NCI-H1048 (cell line): ENCODE measurements at regions not wholly inside any gene's neighbourhood (a gene's known extent, or its start where the extent isn't known, plus 50 kb on each side); places are given as distances from the start of the nearest gene placed in this dataset.
"Not testable (repeated sequence)": the region's sequence is repeated elsewhere in the genome, so short reads cannot be mapped to it uniquely, and the experiment has no call there.

Experiments used
- DNase-seq: peaks from one replicate; lab custom pipeline; 2025; lab: John Stamatoyannopoulos, UW

GRCh38 chr13:80551650-80552497, 210.9 kb upstream of the SPRY2 start:
- no peak for DNase-seq

GRCh38 chr13:80550971-80551441, 210.1 kb upstream of the SPRY2 start:
- no peak for DNase-seq

DNA sequence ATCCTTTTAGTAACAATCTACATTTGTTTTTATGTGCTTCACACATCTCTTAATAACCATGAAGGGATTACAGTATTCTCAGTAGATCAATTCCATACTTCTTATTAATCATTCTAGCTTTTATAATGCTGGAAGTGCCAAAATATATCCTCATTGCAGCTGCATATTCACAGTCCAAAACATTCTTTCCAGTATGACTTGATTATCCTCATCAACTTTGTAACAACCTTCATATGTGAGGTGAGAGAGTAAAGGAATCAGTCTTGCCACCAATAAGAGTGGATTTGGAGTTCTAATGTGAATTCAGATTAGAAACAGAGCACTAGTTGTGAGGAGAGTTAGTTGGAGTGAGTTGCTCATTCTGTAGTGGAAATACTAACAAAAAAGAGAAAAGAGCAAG, 208.0 kb upstream of the SPRY2 start:
- DNase-seq = no peak

DNA sequence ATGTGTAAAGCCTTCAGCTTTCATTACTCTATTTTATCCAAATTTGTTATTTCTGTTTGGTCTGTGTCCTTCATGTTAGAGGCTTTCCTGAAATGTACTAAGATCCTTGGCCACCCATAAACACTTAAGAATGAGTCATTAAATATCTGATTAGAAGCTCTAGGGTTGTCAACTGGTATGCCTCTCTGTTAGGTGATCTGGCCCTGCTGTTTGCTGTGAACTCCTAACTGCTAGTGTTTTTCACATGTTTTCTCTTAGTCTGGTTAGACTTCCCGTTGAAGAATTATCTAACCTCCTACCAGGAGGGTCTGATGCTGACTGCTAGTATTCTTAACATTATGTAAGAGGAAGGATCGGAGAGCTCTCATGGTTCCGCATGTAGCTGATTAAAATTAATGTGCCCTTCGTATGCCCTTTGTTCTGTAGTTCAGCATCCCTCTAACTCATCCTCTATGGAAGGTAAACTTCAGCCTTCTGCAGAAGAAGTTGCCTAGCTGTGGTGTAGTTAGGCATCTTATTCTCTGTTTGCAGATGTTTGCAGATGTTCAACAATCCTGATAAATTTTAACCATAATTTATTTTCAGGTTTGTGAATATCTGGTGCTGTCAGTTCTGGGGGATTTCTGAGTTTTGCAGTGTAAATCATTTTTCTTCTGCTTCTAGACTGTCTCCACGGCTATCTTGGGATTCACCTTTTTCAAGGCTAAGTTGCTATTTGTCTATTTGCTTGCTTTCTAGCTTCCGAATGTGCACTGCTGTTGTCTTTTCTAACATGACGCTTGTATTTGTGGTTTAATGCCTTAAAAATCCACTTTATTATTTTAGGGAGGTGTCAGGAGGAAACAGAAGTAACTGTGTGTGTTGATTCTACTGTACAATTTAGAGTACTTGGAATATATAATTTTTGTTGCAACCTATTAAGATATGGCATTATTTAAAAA, 207.2 kb upstream of the SPRY2 start:
- no peak for DNase-seq

GRCh38 chr13:80547341-80547740, 206.4 kb upstream of the SPRY2 start:
- no peak for DNase-seq

DNA sequence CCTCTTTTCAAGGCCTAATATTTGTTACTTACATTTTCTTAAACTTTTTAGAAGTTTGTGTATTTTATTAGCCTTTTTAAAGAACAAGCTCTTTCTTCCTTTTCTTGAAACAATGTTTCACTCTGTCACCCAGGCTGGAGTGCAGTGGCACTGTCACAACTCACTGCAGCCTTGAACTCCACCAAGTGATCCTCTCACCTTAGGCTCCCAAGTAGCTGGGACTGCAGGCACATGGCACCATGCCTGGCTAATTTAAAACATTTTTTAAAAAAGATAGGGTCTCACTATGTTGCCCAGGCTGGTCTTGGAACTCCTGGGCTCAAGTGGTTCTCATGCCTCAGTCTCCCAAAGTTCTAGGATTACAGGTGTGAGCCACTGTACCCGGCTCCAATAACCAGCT, 192.2 kb upstream of the SPRY2 start:
- DNase-seq = no peak

DNA sequence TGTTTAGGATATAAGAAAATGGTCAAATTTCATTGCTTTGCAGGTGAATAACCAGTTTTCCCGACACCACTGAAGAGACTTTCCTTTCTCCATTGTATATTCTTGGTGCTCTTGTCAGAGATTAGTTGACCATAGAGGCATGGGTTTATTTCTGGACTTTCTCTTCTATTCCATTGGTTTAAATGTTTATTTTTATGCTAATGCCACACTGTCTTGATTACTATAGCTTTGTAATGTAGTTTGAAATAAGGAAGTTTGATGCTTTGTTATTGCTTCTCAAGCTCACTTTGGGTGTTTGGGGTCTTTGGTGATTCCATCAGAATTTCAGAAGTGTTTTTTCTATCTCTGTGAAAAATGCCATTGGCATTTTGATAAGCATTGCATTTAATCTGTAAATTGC, 190.0 kb upstream of the SPRY2 start:
- no peak for DNase-seq

DNA sequence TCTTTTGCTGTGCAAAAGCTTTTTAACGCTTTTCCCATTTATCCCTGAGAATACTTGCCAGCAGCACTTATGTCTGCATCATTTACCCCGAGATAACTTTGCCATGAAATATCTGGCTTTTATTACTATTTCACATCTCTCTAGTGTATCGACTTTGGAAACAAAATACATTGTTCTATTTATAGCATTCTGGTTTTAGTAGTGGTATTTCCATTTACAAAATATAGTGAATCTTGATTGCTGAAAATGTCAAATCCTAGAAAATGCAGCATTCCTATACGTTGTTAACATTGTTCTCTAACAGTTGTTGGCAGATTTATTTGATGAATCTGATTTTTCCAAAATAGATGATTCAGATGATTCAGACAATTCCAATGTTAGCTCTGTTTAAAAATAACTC, 189.3 kb upstream of the SPRY2 start:
- DNase-seq = no peak

- DNase-seq = no peak
These were observed 188.8 kb upstream of the SPRY2 start for GRCh38 chr13:80529734-80530133.

DNA sequence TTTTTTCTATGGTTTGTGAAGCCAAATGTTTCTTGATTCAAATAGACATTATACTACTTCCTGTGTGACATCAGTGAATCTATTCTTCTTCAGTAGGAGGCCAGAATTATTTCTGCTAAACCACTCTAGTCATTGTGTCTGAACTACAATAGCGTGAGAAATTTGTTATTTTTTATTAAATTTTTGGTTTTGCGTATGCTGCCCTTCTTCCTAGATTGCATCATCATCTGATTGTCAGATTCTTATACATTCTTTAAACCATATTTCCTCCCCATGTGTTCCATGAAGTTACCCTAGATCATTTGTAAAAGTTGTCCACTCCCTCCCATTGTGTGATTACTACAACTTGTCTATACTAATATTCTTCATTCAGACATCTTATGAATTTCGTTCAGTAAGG, 187.8 kb upstream of the SPRY2 start:
- no peak for DNase-seq

DNA sequence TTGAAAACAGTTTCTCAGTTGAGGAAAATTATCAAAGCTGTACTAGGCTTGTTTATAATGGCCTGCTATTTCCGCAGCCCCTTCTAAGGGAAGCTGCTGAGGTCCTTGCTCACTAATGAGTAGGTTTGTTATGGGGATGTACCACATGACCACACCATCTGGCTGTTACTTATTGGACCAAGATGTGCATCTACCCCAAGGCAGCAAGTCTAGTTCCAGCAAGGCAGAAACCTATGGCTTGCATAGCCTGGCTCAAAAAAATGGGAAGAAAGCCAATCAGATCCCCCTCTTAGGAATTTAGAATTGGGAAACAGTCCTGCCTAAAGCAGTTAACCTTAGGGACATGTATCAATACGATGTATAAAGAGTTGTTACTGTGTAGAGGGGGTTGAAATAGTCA, 186.5 kb upstream of the SPRY2 start:
- DNase-seq = no peak

- DNase-seq = no peak
These were observed 183.7 kb upstream of the SPRY2 start for GRCh38 chr13:80524447-80525215.

- no peak for DNase-seq
These were observed 182.2 kb upstream of the SPRY2 start for GRCh38 chr13:80523134-80523533.

DNA sequence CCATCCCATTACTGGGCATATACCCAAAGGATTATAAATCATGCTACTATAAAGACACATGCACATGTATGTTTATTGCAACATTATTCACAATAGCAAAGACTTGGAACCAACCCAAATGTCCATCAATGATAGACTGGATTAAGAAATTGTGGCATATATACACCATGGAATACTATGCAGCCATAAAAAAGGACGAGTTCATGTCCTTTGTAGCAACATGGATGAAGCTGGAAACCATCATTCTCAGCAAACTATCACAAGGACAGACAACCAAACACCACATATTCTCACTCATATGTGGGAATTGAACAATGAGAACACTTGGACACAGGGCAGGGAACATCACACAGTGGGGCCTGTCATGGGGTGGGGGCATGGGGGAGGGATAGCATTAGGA, 181.5 kb upstream of the SPRY2 start:
- DNase-seq = not testable (repeated sequence)

GRCh38 chr13:80516818-80517348, 176.0 kb upstream of the SPRY2 start:
- DNase-seq = no peak

DNA sequence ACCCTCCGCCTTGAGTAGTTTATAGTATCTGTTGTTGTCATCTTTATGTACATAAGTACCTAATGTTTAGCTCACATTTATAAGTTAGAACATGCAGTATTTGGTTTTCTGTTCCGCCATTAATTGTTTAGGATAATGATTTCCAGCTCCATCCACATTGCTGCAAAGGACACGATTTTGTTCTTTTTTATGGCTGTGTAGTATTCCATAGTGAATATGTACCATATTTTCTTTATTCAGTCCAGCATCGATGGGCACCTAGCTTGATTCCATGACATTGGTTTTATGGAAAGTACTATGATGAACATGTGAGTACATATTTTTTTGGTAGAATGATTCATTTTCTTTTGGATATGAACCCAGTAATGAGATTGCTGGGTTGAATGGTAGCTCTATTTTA, 174.4 kb upstream of the SPRY2 start:
- DNase-seq = no peak

DNA sequence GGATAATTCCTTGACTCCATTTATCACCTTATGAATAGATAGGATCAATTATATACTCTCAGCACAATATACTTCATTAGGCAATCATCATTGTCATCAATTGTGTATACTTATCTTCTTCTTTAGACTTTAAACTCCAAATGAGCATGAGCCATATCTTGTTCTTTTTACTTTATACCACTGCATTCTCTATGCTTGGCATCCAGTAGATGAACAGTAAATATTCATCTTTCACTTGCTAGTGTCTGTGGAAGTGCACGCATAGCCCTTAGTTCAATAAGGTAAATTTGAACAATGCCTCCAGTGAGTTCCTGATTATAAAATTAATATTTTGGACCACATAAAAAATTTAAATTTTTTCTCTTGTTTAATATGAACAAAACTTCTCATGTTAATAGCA, 172.3 kb upstream of the SPRY2 start:
- no peak for DNase-seq

DNA sequence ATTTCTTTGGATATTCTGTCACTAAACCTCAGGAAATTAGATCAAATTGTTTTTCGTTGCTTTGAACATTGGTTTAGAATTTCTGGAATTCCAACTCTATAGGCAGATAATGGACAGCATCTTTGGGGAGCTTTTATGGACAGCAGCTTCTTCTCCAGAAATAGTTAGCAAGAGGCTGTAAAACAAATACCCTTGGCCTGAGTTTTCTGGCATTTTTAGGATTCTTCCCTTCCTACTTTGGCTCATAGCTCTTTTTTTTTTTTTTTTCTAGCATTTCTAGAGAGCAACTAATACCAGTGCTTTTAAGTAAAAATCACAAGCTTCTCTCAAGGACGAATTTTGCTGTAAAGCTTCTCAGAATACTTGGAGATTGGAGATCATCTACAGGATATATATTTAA, 169.8 kb upstream of the SPRY2 start:
- DNase-seq = no peak

DNA sequence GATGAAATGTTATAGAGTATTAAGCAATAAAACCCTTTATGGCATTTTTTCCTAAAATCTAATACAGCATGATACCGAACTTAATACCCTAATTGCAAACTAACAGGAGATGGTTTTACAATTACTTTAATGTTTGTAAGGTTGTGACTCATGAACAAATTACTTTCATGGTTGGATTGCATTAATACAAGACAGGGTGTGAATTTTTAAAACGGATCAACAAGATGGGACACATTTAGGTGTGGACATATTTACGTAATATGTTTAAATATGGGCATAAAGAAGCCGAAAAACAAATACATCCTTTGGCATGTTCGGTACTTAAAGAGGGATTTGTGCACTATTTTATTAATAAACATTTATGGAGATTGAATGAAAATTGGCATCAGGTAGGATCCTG, 168.3 kb upstream of the SPRY2 start:
- DNase-seq = no peak

GRCh38 chr13:80508031-80508430, 167.1 kb upstream of the SPRY2 start:
- DNase-seq = no peak

GRCh38 chr13:80504453-80504852, 163.5 kb upstream of the SPRY2 start:
- no peak for DNase-seq

GRCh38 chr13:80502359-80502758, 161.4 kb upstream of the SPRY2 start:
- DNase-seq = no peak
